Panc1 (cell line): ENCODE measurements at regions not wholly inside any gene's neighbourhood (a gene's known extent, or its start where the extent isn't known, plus 50 kb on each side); places are given as distances from the start of the nearest gene placed in this dataset.

Experiments
- POLR2AphosphoS5 ChIP-seq: IDR thresholded peaks from 2 replicates; pipeline ENCODE4 v1.6.1; 2012; ENCODE audit warnings: mild to moderate bottlenecking, low read depth, low read length, moderate library complexity
- TF ChIP-seq, protein P1 (sequence below): fragments of 450-650 bp; IDR thresholded peaks from 2 replicates; pipeline ENCODE4 v1.5.1; 2017; ENCODE audit warnings: mild to moderate bottlenecking

GRCh38 chr15:81060907-81061306 is 60.2 kb downstream of the TLNRD1 start:
- TF ChIP-seq, protein P1, sequence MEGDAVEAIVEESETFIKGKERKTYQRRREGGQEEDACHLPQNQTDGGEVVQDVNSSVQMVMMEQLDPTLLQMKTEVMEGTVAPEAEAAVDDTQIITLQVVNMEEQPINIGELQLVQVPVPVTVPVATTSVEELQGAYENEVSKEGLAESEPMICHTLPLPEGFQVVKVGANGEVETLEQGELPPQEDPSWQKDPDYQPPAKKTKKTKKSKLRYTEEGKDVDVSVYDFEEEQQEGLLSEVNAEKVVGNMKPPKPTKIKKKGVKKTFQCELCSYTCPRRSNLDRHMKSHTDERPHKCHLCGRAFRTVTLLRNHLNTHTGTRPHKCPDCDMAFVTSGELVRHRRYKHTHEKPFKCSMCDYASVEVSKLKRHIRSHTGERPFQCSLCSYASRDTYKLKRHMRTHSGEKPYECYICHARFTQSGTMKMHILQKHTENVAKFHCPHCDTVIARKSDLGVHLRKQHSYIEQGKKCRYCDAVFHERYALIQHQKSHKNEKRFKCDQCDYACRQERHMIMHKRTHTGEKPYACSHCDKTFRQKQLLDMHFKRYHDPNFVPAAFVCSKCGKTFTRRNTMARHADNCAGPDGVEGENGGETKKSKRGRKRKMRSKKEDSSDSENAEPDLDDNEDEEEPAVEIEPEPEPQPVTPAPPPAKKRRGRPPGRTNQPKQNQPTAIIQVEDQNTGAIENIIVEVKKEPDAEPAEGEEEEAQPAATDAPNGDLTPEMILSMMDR = no peak
- no peak for TF ChIP-seq POLR2AphosphoS5
